HepG2 (cell line): ENCODE measurements at regions not wholly inside any gene's neighbourhood (a gene's known extent, or its start where the extent isn't known, plus 50 kb on each side); places are given as distances from the start of the nearest gene placed in this dataset.
A peak's percentile ranks its signal among the peaks of the same experiment; 100 is the strongest.

Experiments
- DPF2 ChIP-seq: sonication (generic); formaldehyde crosslinking; IDR thresholded peaks from 2 replicates; pipeline ENCODE4 v1.4.0; 2020; ENCODE audit warnings: mild to moderate bottlenecking, low read depth, missing genetic modification reagents, borderline replicate concordance
- ELF3 ChIP-seq: IDR thresholded peaks from 2 replicates; pipeline ENCODE4 v1.6.1; 2016; ENCODE audit warnings: missing genetic modification reagents, missing compliant biosample characterization
- FOXA1 ChIP-seq, 2 experiments: fragments of 450-650 bp in 1 of 2; sonication (generic) in 1 of 2; formaldehyde crosslinking in 1 of 2; IDR thresholded peaks; 2 replicates each; pipeline versions ENCODE4 v1.4.0 to v1.6.1; 2016 to 2020; ENCODE audit warnings: missing genetic modification reagents in 1 of 2
- FUBP1 ChIP-seq: sonication (generic); formaldehyde crosslinking; IDR thresholded peaks from 2 replicates; pipeline ENCODE4 v1.5.1; 2020; ENCODE audit warnings: missing genetic modification reagents, mild to moderate bottlenecking, borderline replicate concordance
- HNRNPLL ChIP-seq: fragments of 200-400 bp; formaldehyde crosslinking; IDR thresholded peaks from 2 replicates; pipeline ENCODE4 v1.6.1; 2017; ENCODE audit warnings: mild to moderate bottlenecking, low read depth, low read length; ENCODE audit not compliant: poor library complexity, severe bottlenecking
- LCORL ChIP-seq, 2 experiments: fragments of 450-650 bp in 1 of 2; sonication (generic) in 1 of 2; formaldehyde crosslinking in 1 of 2; IDR thresholded peaks; 2 replicates each; pipeline versions ENCODE4 v1.5.0 to v1.6.1; 2017 to 2020; ENCODE audit warnings: antibody characterized with exemption in 1 of 2, missing genetic modification reagents in 1 of 2
- MBNL3 ChIP-seq: fragments of 250-450 bp; sonication (Bioruptor Pico); conservative IDR thresholded peaks from 2 replicates; pipeline ENCODE4 v1.8.0; 2022; ENCODE audit warnings: mild to moderate bottlenecking, inconsistent platforms
- MXD3 ChIP-seq: IDR thresholded peaks from 2 replicates; pipeline ENCODE4 v1.6.1; 2016; ENCODE audit warnings: mild to moderate bottlenecking, missing biosample characterization, missing genetic modification reagents
- NAIF1 ChIP-seq: sonication (generic); formaldehyde crosslinking; IDR thresholded peaks from 2 replicates; pipeline ENCODE4 v1.5.0; 2020; ENCODE audit warnings: mild to moderate bottlenecking, missing genetic modification reagents, borderline replicate concordance
- NCOA1 ChIP-seq: sonication (generic); formaldehyde crosslinking; IDR thresholded peaks from 2 replicates; pipeline ENCODE4 v1.9.0; 2021; ENCODE audit warnings: missing genetic modification reagents
- PRDM10 ChIP-seq: sonication (generic); formaldehyde crosslinking; IDR thresholded peaks from 2 replicates; pipeline ENCODE4 v1.4.0; 2020; ENCODE audit warnings: low read depth, missing genetic modification reagents
- SUZ12 ChIP-seq: fragments of 150-350 bp; IDR thresholded peaks from 2 replicates; pipeline ENCODE4 v1.6.1; 2014; ENCODE audit warnings: low read depth, low read length
- TOE1 ChIP-seq: sonication (generic); formaldehyde crosslinking; IDR thresholded peaks from 2 replicates; pipeline ENCODE4 v1.4.0; 2020; ENCODE audit warnings: mild to moderate bottlenecking, missing genetic modification reagents
- TSC22D2 ChIP-seq: sonication (generic); formaldehyde crosslinking; IDR thresholded peaks from 2 replicates; pipeline ENCODE4 v1.5.1; 2020; ENCODE audit warnings: missing genetic modification reagents, mild to moderate bottlenecking, borderline replicate concordance
- ZNF138 ChIP-seq: sonication (generic); formaldehyde crosslinking; IDR thresholded peaks from 2 replicates; pipeline ENCODE4 v1.5.0; 2020; ENCODE audit warnings: mild to moderate bottlenecking, low read depth, missing genetic modification reagents
- ZNF205 ChIP-seq: IDR thresholded peaks from 2 replicates; pipeline ENCODE4 v1.6.1; 2018; ENCODE audit warnings: missing biosample characterization, missing genetic modification reagents
- ZNF350 ChIP-seq: sonication (generic); formaldehyde crosslinking; IDR thresholded peaks from 2 replicates; pipeline ENCODE4 v1.4.0; 2020; ENCODE audit warnings: mild to moderate bottlenecking, low read depth, missing genetic modification reagents, borderline replicate concordance
- ZNF691 ChIP-seq: sonication (generic); formaldehyde crosslinking; IDR thresholded peaks from 2 replicates; pipeline ENCODE4 v1.4.0; 2020; ENCODE audit warnings: missing genetic modification reagents, low read depth, mild to moderate bottlenecking, borderline replicate concordance
- ZNF850 ChIP-seq: sonication (generic); formaldehyde crosslinking; conservative IDR thresholded peaks from 2 replicates; pipeline ENCODE4 v1.9.0; 2021; ENCODE audit warnings: mild to moderate bottlenecking, missing genetic modification reagents
- ZSCAN25 ChIP-seq: sonication (generic); formaldehyde crosslinking; IDR thresholded peaks from 2 replicates; pipeline ENCODE4 v1.8.0; 2022; ENCODE audit warnings: mild to moderate bottlenecking, missing genetic modification reagents
- TF ChIP-seq, protein P1 (sequence below): sonication (generic); formaldehyde crosslinking; IDR thresholded peaks from 2 replicates; pipeline ENCODE4 v1.9.0; 2021; ENCODE audit warnings: missing genetic modification reagents, borderline replicate concordance

DNA sequence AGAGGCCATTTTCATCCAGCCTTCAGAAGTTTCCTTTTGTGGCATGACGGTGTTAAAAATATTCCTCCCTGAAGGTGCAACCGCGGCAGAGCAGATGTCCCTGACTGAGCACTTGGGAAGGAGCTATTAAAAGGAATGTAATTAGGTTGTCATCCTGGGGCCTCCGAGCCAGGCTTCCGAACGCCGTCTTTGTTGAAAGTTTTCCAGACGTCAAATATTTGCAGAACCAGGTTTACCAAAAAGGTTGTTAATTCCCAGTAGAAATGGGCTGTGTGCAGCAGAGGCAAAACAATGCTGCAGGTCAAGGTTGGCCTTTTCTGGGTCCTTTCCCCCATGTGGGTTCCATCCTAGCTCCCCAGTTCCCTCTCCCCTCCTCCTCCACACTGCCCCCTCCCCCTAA is 88.8 kb upstream of the CALM2 start (continued):
- TF ChIP-seq FOXA1 (IDR thresholded peaks at IDR 0.05) (no peak), FOXA1 (CRISPR knock-in tag; IDR thresholded peaks at IDR 0.05) (peak; percentile 48; the same call in 1 of the 2 replicates), LCORL (IDR thresholded peaks at IDR 0.05) (no peak), LCORL (CRISPR knock-in tag; IDR thresholded peaks at IDR 0.05) (peak; percentile 53; the same call in 1 of the 2 replicates), NAIF1 (CRISPR knock-in tag) (no peak), ZNF850 (CRISPR knock-in tag) (no peak), MBNL3 (no peak), HNRNPLL (no peak), TSC22D2 (CRISPR knock-in tag) (no peak), PRDM10 (CRISPR knock-in tag) (no peak), NCOA1 (CRISPR knock-in tag) (0 out of 2 replicates have a peak, but pooled peaks have one; percentile 51), ZNF138 (CRISPR knock-in tag) (no peak), ZNF205 (CRISPR knock-in tag) (no peak), MXD3 (no peak), DPF2 (peak; percentile 71), ZSCAN25 (CRISPR knock-in tag) (no peak), ZNF691 (peak; percentile 98), FUBP1 (CRISPR knock-in tag) (no peak), SUZ12 (no peak), ELF3 (CRISPR knock-in tag) (no peak), ZNF350 (CRISPR knock-in tag) (no peak), TOE1 (CRISPR knock-in tag) (no peak)
- TF ChIP-seq, protein P1, sequence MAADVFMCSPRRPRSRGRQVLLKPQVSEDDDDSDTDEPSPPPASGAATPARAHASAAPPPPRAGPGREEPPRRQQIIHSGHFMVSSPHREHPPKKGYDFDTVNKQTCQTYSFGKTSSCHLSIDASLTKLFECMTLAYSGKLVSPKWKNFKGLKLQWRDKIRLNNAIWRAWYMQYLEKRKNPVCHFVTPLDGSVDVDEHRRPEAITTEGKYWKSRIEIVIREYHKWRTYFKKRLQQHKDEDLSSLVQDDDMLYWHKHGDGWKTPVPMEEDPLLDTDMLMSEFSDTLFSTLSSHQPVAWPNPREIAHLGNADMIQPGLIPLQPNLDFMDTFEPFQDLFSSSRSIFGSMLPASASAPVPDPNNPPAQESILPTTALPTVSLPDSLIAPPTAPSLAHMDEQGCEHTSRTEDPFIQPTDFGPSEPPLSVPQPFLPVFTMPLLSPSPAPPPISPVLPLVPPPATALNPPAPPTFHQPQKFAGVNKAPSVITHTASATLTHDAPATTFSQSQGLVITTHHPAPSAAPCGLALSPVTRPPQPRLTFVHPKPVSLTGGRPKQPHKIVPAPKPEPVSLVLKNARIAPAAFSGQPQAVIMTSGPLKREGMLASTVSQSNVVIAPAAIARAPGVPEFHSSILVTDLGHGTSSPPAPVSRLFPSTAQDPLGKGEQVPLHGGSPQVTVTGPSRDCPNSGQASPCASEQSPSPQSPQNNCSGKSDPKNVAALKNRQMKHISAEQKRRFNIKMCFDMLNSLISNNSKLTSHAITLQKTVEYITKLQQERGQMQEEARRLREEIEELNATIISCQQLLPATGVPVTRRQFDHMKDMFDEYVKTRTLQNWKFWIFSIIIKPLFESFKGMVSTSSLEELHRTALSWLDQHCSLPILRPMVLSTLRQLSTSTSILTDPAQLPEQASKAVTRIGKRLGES (CRISPR knock-in tag): no peak
